ENCODE measurements at regions not wholly inside any gene's neighbourhood (a gene's known extent, or its start where the extent isn't known, plus 50 kb on each side); places are given as distances from the start of the nearest gene placed in this dataset.

DNA sequence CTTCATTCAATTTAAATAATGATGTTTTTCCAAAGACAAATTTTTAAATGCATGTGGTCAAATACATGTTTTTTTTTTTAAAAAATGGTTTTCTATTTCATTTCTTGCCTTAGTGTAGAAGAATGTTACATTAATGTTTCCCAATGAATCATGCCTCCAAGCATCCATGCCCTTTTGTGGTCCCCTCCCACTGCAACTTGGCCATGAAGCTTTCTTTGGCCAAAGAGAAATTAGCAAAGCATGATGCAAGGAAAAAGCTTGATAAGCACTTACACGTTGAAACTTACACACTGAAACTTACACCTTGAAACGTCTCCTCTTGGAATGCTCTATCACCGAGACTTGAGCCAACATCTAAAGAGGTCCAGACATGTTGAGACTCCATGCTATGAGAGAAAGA, 93.0 kb upstream of the ELOVL5 start:
- TF ChIP-seq, protein P1, sequence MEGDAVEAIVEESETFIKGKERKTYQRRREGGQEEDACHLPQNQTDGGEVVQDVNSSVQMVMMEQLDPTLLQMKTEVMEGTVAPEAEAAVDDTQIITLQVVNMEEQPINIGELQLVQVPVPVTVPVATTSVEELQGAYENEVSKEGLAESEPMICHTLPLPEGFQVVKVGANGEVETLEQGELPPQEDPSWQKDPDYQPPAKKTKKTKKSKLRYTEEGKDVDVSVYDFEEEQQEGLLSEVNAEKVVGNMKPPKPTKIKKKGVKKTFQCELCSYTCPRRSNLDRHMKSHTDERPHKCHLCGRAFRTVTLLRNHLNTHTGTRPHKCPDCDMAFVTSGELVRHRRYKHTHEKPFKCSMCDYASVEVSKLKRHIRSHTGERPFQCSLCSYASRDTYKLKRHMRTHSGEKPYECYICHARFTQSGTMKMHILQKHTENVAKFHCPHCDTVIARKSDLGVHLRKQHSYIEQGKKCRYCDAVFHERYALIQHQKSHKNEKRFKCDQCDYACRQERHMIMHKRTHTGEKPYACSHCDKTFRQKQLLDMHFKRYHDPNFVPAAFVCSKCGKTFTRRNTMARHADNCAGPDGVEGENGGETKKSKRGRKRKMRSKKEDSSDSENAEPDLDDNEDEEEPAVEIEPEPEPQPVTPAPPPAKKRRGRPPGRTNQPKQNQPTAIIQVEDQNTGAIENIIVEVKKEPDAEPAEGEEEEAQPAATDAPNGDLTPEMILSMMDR (IDR thresholded peaks at IDR 0.05): no peak
- no peak for TF ChIP-seq POLR2AphosphoS5 (IDR thresholded peaks at IDR 0.05)
- no peak for TF ChIP-seq EP300 (IDR thresholded peaks at IDR 0.05; ENCODE audit: low read depth)
- no peak for TF ChIP-seq POLR2A (IDR thresholded peaks at IDR 0.05)
